ENCODE measurements at regions not wholly inside any gene's neighbourhood (a gene's known extent, or its start where the extent isn't known, plus 50 kb on each side); places are given as distances from the start of the nearest gene placed in this dataset.

GRCh38 chr14:66398437-66398836, 87.7 kb upstream of the CCDC196 start:
- DNase-seq (ENCODE audit: low read depth) (no peak), FAIRE-seq (no peak)
- no peaks in the 10 kb centered on the region for H3K27me3 ChIP-seq (ENCODE audit: control insufficient read depth, insufficient read depth, low read length)
- no peaks in the 10 kb centered on the region for H3K36me3 ChIP-seq (ENCODE audit: control insufficient read depth, insufficient read depth, low read length)
- no peak for TF ChIP-seq CTCF (IDR thresholded peaks at IDR 0.05; ENCODE audit: insufficient read depth, low read length, severe bottlenecking)
- H3K4me3 ChIP-seq (ENCODE audit: low read depth, low read length) = no peak overlapping the region

DNA sequence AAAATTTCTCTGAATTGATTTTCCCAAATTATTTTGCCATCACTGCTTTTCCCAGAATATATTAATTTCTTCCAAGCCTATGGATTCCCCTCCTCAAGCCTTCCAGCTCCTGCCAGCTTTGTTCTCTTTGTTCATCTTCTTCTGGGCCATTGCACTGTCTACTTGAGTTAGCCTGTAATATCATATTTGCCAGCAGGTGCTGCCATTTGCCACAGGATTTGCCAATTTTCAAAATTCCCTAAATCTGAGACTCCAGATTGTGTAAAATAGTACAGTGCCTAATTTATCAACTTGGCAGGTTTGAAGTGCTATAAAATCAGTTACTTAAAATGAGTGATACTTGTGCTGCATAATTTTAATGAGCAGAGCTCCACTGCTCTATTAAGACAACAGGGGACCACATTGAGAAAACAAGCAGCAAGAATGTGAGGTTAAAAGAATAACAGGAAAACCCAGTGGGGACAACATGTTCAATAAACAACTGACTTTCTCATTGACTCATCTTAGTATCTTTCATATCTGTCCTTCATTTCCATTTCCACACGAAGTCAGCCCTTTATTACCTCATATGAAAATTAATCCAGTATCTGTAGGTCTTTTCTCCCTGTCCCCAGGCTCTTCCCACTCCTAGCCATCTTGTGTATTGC, 84.6 kb upstream of the CCDC196 start:
- DNase-seq (ENCODE audit: low read depth) = no peak
- no peaks in the 10 kb centered on the region for H3K27me3 ChIP-seq (ENCODE audit: control insufficient read depth, insufficient read depth, low read length)
- FAIRE-seq = no peak
- TF ChIP-seq CTCF (IDR thresholded peaks at IDR 0.05; ENCODE audit: insufficient read depth, low read length, severe bottlenecking) = peak; percentile 34
- H3K4me3 ChIP-seq (ENCODE audit: low read depth, low read length) = no peak overlapping the region
- no peaks in the 10 kb centered on the region for H3K36me3 ChIP-seq (ENCODE audit: control insufficient read depth, insufficient read depth, low read length)

GRCh38 chr14:66403183-66403582, 83.0 kb upstream of the CCDC196 start:
- no peaks in the 10 kb centered on the region for H3K27me3 ChIP-seq (ENCODE audit: control insufficient read depth, insufficient read depth, low read length)
- DNase-seq (ENCODE audit: low read depth) (peak; percentile 70), FAIRE-seq (no peak)
- no peak overlapping the region for H3K4me3 ChIP-seq (ENCODE audit: low read depth, low read length)
- H3K36me3 ChIP-seq (ENCODE audit: control insufficient read depth, insufficient read depth, low read length) = no peaks in the 10 kb centered on the region
- peak; percentile 50 for TF ChIP-seq CTCF (IDR thresholded peaks at IDR 0.05; ENCODE audit: insufficient read depth, low read length, severe bottlenecking)

GRCh38 chr14:66404051-66404545, 82.1 kb upstream of the CCDC196 start:
- H3K4me3 ChIP-seq (ENCODE audit: low read depth, low read length) = no peak overlapping the region
- no peak for TF ChIP-seq CTCF (IDR thresholded peaks at IDR 0.05; ENCODE audit: insufficient read depth, low read length, severe bottlenecking)
- H3K36me3 ChIP-seq (ENCODE audit: control insufficient read depth, insufficient read depth, low read length) = no peaks in the 10 kb centered on the region
- FAIRE-seq = no peak
- DNase-seq (ENCODE audit: low read depth) = no peak
- H3K27me3 ChIP-seq (ENCODE audit: control insufficient read depth, insufficient read depth, low read length) = no peaks in the 10 kb centered on the region

GRCh38 chr14:66405158-66405557, 81.0 kb upstream of the CCDC196 start:
- no peak for TF ChIP-seq CTCF (IDR thresholded peaks at IDR 0.05; ENCODE audit: insufficient read depth, low read length, severe bottlenecking)
- Histone ChIP-seq H3K4me3 (ENCODE audit: low read depth, low read length) (no peak overlapping the region), H3K27me3 (ENCODE audit: control insufficient read depth, insufficient read depth, low read length) (no peaks in the 10 kb centered on the region), H3K36me3 (ENCODE audit: control insufficient read depth, insufficient read depth, low read length) (no peaks in the 10 kb centered on the region)
- FAIRE-seq (no peak), DNase-seq (ENCODE audit: low read depth) (peak; percentile 53)

GRCh38 chr14:66413901-66414300, 72.3 kb upstream of the CCDC196 start:
- no peaks in the 10 kb centered on the region for H3K27me3 ChIP-seq (ENCODE audit: control insufficient read depth, insufficient read depth, low read length)

More at GRCh38 chr14:66413901-66414300, 72.3 kb upstream of the CCDC196 start:
- no peak for FAIRE-seq
- Histone ChIP-seq H3K36me3 (ENCODE audit: control insufficient read depth, insufficient read depth, low read length) (no peaks in the 10 kb centered on the region), H3K4me3 (ENCODE audit: low read depth, low read length) (no peak overlapping the region)
- no peak for TF ChIP-seq CTCF (IDR thresholded peaks at IDR 0.05; ENCODE audit: insufficient read depth, low read length, severe bottlenecking)
- DNase-seq (ENCODE audit: low read depth) = no peak

Data from bronchial epithelial cell (primary cell).